ENCODE measurements at regions not wholly inside any gene's neighbourhood (a gene's known extent, or its start where the extent isn't known, plus 50 kb on each side); places are given as distances from the start of the nearest gene placed in this dataset.

DNA sequence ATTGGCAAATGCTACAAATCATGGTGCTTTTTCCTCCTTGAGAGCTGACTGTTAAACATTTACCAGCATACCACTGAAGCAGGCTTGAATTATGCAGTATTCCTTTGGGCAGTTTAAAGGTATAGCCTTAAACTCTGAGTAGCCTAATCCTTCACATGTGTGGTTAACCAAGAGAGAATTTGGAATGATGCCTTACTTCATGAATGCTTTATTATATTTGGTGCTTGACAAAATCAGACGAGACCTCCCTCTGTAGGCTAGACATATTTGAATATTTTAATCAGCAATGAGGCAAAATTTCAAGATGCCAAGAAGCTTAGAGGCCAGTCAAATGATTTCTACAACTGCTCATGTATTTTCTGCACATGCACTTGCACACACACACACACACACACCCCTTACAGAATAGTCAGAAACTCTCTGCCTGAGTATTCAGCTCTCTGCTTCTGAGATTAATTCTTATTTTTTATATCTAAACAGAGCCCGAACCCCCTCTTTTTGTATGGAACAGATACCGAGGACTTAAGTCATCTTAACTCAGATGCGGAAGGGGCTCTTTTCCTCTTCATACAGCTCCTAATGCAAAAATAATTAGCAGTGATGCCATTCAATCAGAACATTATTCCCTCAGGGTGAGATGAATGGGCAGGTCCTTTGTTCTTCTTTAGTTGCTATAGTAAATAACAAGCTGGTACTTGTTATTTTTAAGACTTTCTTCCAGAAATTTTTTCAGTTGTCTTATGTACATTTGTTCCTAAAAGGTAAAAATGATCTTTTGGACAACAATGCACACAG is 195.5 kb upstream of the TMC3 start:
- no peak for TF ChIP-seq POLR2A (IDR thresholded peaks at IDR 0.05)
- TF ChIP-seq, protein P1, sequence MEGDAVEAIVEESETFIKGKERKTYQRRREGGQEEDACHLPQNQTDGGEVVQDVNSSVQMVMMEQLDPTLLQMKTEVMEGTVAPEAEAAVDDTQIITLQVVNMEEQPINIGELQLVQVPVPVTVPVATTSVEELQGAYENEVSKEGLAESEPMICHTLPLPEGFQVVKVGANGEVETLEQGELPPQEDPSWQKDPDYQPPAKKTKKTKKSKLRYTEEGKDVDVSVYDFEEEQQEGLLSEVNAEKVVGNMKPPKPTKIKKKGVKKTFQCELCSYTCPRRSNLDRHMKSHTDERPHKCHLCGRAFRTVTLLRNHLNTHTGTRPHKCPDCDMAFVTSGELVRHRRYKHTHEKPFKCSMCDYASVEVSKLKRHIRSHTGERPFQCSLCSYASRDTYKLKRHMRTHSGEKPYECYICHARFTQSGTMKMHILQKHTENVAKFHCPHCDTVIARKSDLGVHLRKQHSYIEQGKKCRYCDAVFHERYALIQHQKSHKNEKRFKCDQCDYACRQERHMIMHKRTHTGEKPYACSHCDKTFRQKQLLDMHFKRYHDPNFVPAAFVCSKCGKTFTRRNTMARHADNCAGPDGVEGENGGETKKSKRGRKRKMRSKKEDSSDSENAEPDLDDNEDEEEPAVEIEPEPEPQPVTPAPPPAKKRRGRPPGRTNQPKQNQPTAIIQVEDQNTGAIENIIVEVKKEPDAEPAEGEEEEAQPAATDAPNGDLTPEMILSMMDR (IDR thresholded peaks at IDR 0.05) = no peak

Data from esophagus squamous epithelium (tissue), 4 donors.